HEK293 (cell line): ENCODE measurements at regions not wholly inside any gene's neighbourhood (a gene's known extent, or its start where the extent isn't known, plus 50 kb on each side); places are given as distances from the start of the nearest gene placed in this dataset.

Experiments used
- KLF10 ChIP-seq: fragments of 450-650 bp; IDR thresholded peaks from 2 replicates; pipeline ENCODE4 v1.5.1; 2018; ENCODE audit warnings: missing biosample characterization, mild to moderate bottlenecking, missing genetic modification characterization
- MZF1 ChIP-seq: fragments of 450-650 bp; formaldehyde crosslinking; IDR thresholded peaks from 2 replicates; pipeline ENCODE4 v1.5.1; 2017; ENCODE audit warnings: missing biosample characterization, missing genetic modification characterization, borderline replicate concordance
- OSR2 ChIP-seq: fragments of 450-650 bp; formaldehyde crosslinking; IDR thresholded peaks from 2 replicates; pipeline ENCODE4 v1.5.1; 2016; ENCODE audit warnings: missing biosample characterization, missing genetic modification characterization
- PRDM1 ChIP-seq: fragments of 450-650 bp; formaldehyde crosslinking; IDR thresholded peaks from 2 replicates; pipeline ENCODE4; 2016; ENCODE audit warnings: missing biosample characterization, missing genetic modification characterization
- SP7 ChIP-seq: fragments of 450-650 bp; formaldehyde crosslinking; IDR thresholded peaks from 2 replicates; pipeline ENCODE4 v1.5.1; 2016; ENCODE audit warnings: missing biosample characterization, missing genetic modification characterization
- TSHZ1 ChIP-seq: fragments of 450-650 bp; formaldehyde crosslinking; IDR thresholded peaks from 2 replicates; pipeline ENCODE4 v1.5.1; 2016; ENCODE audit warnings: missing biosample characterization, missing genetic modification characterization, borderline replicate concordance
- ZBTB11 ChIP-seq: fragments of 450-650 bp; formaldehyde crosslinking; conservative IDR thresholded peaks from 2 replicates; pipeline ENCODE4 v1.5.1; 2016; ENCODE audit warnings: low read depth, missing biosample characterization, missing genetic modification characterization
- ZBTB20 ChIP-seq: fragments of 450-650 bp; formaldehyde crosslinking; IDR thresholded peaks from 2 replicates; pipeline ENCODE4 v1.5.1; 2016; ENCODE audit warnings: missing biosample characterization, missing genetic modification characterization
- ZBTB21 ChIP-seq: fragments of 450-650 bp; formaldehyde crosslinking; IDR thresholded peaks from 2 replicates; pipeline ENCODE4 v1.5.1; 2017; ENCODE audit warnings: missing biosample characterization, missing genetic modification characterization
- ZBTB49 ChIP-seq: fragments of 450-650 bp; formaldehyde crosslinking; IDR thresholded peaks from 2 replicates; pipeline ENCODE4 v1.5.1; 2016; ENCODE audit warnings: missing biosample characterization, missing genetic modification characterization, low read depth
- ZNF10 ChIP-seq: fragments of 450-650 bp; formaldehyde crosslinking; IDR thresholded peaks from 2 replicates; pipeline ENCODE4 v1.5.1; 2017; ENCODE audit warnings: missing biosample characterization, missing genetic modification characterization
- ZNF157 ChIP-seq: fragments of 450-650 bp; formaldehyde crosslinking; IDR thresholded peaks from 2 replicates; pipeline ENCODE4 v1.5.1; 2016; ENCODE audit warnings: missing biosample characterization, missing genetic modification characterization
- ZNF335 ChIP-seq: fragments of 450-650 bp; formaldehyde crosslinking; conservative IDR thresholded peaks from 2 replicates; pipeline ENCODE4 v1.5.1; 2016; ENCODE audit warnings: missing biosample characterization, missing genetic modification characterization
- ZNF350 ChIP-seq: fragments of 450-650 bp; formaldehyde crosslinking; IDR thresholded peaks from 2 replicates; pipeline ENCODE4 v1.5.0; 2017; ENCODE audit warnings: missing biosample characterization, mild to moderate bottlenecking, missing genetic modification characterization
- ZNF48 ChIP-seq: fragments of 450-650 bp; formaldehyde crosslinking; IDR thresholded peaks from 2 replicates; pipeline ENCODE4 v1.5.1; 2016; ENCODE audit warnings: missing biosample characterization, missing genetic modification characterization
- ZNF513 ChIP-seq: fragments of 450-650 bp; IDR thresholded peaks from 2 replicates; pipeline ENCODE4 v1.5.1; 2018; ENCODE audit warnings: missing biosample characterization, missing genetic modification characterization
- ZNF514 ChIP-seq: fragments of 450-650 bp; formaldehyde crosslinking; IDR thresholded peaks from 2 replicates; pipeline ENCODE4 v1.5.1; 2016; ENCODE audit warnings: missing biosample characterization, missing genetic modification characterization
- ZNF530 ChIP-seq: fragments of 450-650 bp; formaldehyde crosslinking; IDR thresholded peaks from 2 replicates; pipeline ENCODE4 v1.5.1; 2016; ENCODE audit warnings: low read depth, missing biosample characterization, missing genetic modification characterization
- ZNF580 ChIP-seq: fragments of 450-650 bp; formaldehyde crosslinking; IDR thresholded peaks from 2 replicates; pipeline ENCODE4 v1.5.1; 2016; ENCODE audit warnings: missing biosample characterization, missing genetic modification characterization
- ZNF600 ChIP-seq: fragments of 450-650 bp; formaldehyde crosslinking; IDR thresholded peaks from 2 replicates; pipeline ENCODE4 v1.5.1; 2016; ENCODE audit warnings: missing biosample characterization, missing genetic modification characterization
- ZNF660 ChIP-seq: fragments of 450-650 bp; IDR thresholded peaks from 2 replicates; pipeline ENCODE4 v1.5.1; 2018; ENCODE audit warnings: missing biosample characterization, mild to moderate bottlenecking, missing genetic modification characterization
- ZNF777 ChIP-seq: fragments of 450-650 bp; formaldehyde crosslinking; IDR thresholded peaks from 2 replicates; pipeline ENCODE4 v1.5.1; 2017; ENCODE audit warnings: missing biosample characterization, missing genetic modification characterization, borderline replicate concordance
- ZNF791 ChIP-seq: fragments of 450-650 bp; formaldehyde crosslinking; IDR thresholded peaks from 2 replicates; pipeline ENCODE4 v1.5.1; 2016; ENCODE audit warnings: missing biosample characterization, missing genetic modification characterization
- ZNF837 ChIP-seq: fragments of 450-650 bp; formaldehyde crosslinking; IDR thresholded peaks from 2 replicates; pipeline ENCODE4 v1.5.1; 2016; ENCODE audit warnings: missing biosample characterization, missing genetic modification characterization
- ZNF843 ChIP-seq: fragments of 450-650 bp; formaldehyde crosslinking; IDR thresholded peaks from 2 replicates; pipeline ENCODE4 v1.5.1; 2016; ENCODE audit warnings: missing biosample characterization, missing genetic modification characterization
- ZSCAN18 ChIP-seq: fragments of 450-650 bp; formaldehyde crosslinking; IDR thresholded peaks from 2 replicates; pipeline ENCODE4 v1.5.1; 2016; ENCODE audit warnings: missing biosample characterization, missing genetic modification characterization
- ZSCAN23 ChIP-seq: fragments of 450-650 bp; formaldehyde crosslinking; IDR thresholded peaks from 2 replicates; pipeline ENCODE4 v1.5.1; 2016; ENCODE audit warnings: missing biosample characterization, missing genetic modification characterization

GRCh38 chr6:154615483-154616025 is 105.1 kb upstream of the CNKSR3 start (continued):
- peak; percentile 98 for TF ChIP-seq OSR2 (tag by site-specific recombination)
- peak; percentile 58; the same call in 1 of the 2 replicates for TF ChIP-seq ZNF350 (tag by site-specific recombination)
- TF ChIP-seq ZBTB11 (tag by site-specific recombination), result no peak
- TF ChIP-seq ZNF843 (tag by site-specific recombination), result 0 out of 2 replicates have a peak, but pooled peaks have one; percentile 30
- no peak for TF ChIP-seq ZSCAN18 (tag by site-specific recombination)
- TF ChIP-seq ZNF837 (tag by site-specific recombination), result no peak
- TF ChIP-seq ZSCAN23 (tag by site-specific recombination), result no peak
- peak; percentile 64 for TF ChIP-seq ZNF335 (tag by site-specific recombination)
- no peak for TF ChIP-seq ZNF157 (tag by site-specific recombination)
- no peak for TF ChIP-seq ZNF48
- TF ChIP-seq ZNF580 (tag by site-specific recombination), result peak; percentile 57; the same call in 1 of the 2 replicates
- TF ChIP-seq ZNF530, result no peak
- no peak for TF ChIP-seq ZNF777 (tag by site-specific recombination)
- TF ChIP-seq SP7 (tag by site-specific recombination), result peak; percentile 71
- TF ChIP-seq KLF10 (tag by site-specific recombination), result no peak
- peak; percentile 97 for TF ChIP-seq ZNF10 (tag by site-specific recombination)
- no peak; the same call in 1 of the 2 replicates for TF ChIP-seq TSHZ1 (tag by site-specific recombination)
- peak; percentile 99 for TF ChIP-seq ZNF600 (tag by site-specific recombination)
- peak; percentile 57; the same call in 1 of the 2 replicates for TF ChIP-seq MZF1 (tag by site-specific recombination)
- TF ChIP-seq ZNF791 (tag by site-specific recombination), result no peak
- TF ChIP-seq ZBTB49 (tag by site-specific recombination), result no peak
- TF ChIP-seq ZNF514 (tag by site-specific recombination), result no peak
- TF ChIP-seq ZBTB20 (tag by site-specific recombination), result peak; percentile 71
- no peak for TF ChIP-seq ZBTB21 (tag by site-specific recombination)
- TF ChIP-seq PRDM1, result peak; percentile 29
- TF ChIP-seq ZNF660 (tag by site-specific recombination), result peak; percentile 94
- no peak for TF ChIP-seq ZNF513 (tag by site-specific recombination)
